HepG2 (cell line): ENCODE measurements at regions not wholly inside any gene's neighbourhood (a gene's known extent, or its start where the extent isn't known, plus 50 kb on each side); places are given as distances from the start of the nearest gene placed in this dataset.

Experiments
- AGO2 ChIP-seq: fragments of 200-400 bp; formaldehyde crosslinking; optimal IDR thresholded peaks from 2 replicates; pipeline ENCODE3; 2017; ENCODE audit warnings: mild to moderate bottlenecking, low read depth, low read length, moderate library complexity
- KLF12 ChIP-seq: sonication (generic); formaldehyde crosslinking; IDR thresholded peaks from 2 replicates; pipeline ENCODE4 v1.4.0; 2020; ENCODE audit warnings: missing genetic modification reagents, borderline replicate concordance
- MEIS2 ChIP-seq: sonication (generic); formaldehyde crosslinking; IDR thresholded peaks from 2 replicates; pipeline ENCODE4 v1.9.0; 2021; ENCODE audit warnings: mild to moderate bottlenecking, missing genetic modification reagents
- MLLT10 ChIP-seq: sonication (generic); formaldehyde crosslinking; IDR thresholded peaks from 2 replicates; pipeline ENCODE4 v1.4.0; 2020; ENCODE audit warnings: missing genetic modification reagents
- RBM22 ChIP-seq: fragments of 200-400 bp; formaldehyde crosslinking; optimal IDR thresholded peaks from 2 replicates; pipeline ENCODE3; 2017; ENCODE audit warnings: mild to moderate bottlenecking, low read length, moderate library complexity
- SATB2 ChIP-seq: sonication (generic); formaldehyde crosslinking; IDR thresholded peaks from 2 replicates; pipeline ENCODE4 v1.5.0; 2020; ENCODE audit warnings: missing genetic modification reagents
- ZFP36L2 ChIP-seq: sonication (generic); formaldehyde crosslinking; IDR thresholded peaks from 2 replicates; pipeline ENCODE4 v1.4.0; 2020; ENCODE audit warnings: missing genetic modification reagents
- TF ChIP-seq, protein P1 (sequence below): sonication (generic); formaldehyde crosslinking; IDR thresholded peaks from 2 replicates; pipeline ENCODE4 v1.8.0; 2022; ENCODE audit warnings: mild to moderate bottlenecking, missing genetic modification reagents
- TF ChIP-seq, protein P2 (sequence below): IDR thresholded peaks from 2 replicates; pipeline ENCODE4 v1.6.1; 2018; ENCODE audit warnings: missing genetic modification reagents
- TF ChIP-seq, protein P3 (sequence below): IDR thresholded peaks from 2 replicates; pipeline ENCODE4 v1.6.1; 2012; ENCODE audit warnings: inconsistent platforms
- TF ChIP-seq, protein P4 (sequence below), 2 experiments: sonication (generic) in 1 of 2; formaldehyde crosslinking in 1 of 2; IDR thresholded peaks; 2 replicates each; pipeline versions ENCODE4 v1.6.1 to v1.9.0; 2014 to 2022; ENCODE audit warnings: antibody characterized with exemption in 1 of 2, borderline replicate concordance in 1 of 2, inconsistent platforms in 1 of 2, low read depth in 1 of 2, missing genetic modification reagents in 1 of 2
- TF ChIP-seq, protein P5 (sequence below): sonication (generic); formaldehyde crosslinking; IDR thresholded peaks from 2 replicates; pipeline ENCODE4 v1.4.0; 2020; ENCODE audit warnings: mild to moderate bottlenecking, missing genetic modification reagents

DNA sequence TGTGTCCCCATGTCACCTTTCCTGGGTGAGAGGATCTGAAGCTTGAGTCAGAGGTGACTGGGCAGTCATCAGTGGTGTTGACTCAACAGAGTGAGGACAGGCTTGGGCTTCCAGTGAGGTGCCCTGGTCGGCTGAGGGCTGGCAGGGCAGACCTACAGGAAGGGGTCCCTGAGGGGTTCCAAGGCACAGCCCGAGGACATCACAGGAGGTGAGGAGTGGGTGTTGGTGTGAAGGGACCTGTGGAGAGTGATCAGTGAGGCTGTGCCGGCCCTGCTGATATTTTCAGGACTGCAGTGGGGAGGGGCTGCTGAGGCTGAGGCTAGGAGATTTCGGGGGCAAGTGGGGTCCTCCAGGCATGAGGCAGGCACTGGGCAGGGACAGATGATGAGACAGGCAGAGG is 545.5 kb downstream of the TCERG1L start (continued):
- TF ChIP-seq, protein P1, sequence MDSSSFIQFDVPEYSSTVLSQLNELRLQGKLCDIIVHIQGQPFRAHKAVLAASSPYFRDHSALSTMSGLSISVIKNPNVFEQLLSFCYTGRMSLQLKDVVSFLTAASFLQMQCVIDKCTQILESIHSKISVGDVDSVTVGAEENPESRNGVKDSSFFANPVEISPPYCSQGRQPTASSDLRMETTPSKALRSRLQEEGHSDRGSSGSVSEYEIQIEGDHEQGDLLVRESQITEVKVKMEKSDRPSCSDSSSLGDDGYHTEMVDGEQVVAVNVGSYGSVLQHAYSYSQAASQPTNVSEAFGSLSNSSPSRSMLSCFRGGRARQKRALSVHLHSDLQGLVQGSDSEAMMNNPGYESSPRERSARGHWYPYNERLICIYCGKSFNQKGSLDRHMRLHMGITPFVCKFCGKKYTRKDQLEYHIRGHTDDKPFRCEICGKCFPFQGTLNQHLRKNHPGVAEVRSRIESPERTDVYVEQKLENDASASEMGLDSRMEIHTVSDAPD (CRISPR knock-in tag) = no peak
- TF ChIP-seq MEIS2 (CRISPR knock-in tag) (no peak), AGO2 (no peak), MLLT10 (CRISPR knock-in tag) (no peak), SATB2 (CRISPR knock-in tag) (no peak), ZFP36L2 (CRISPR knock-in tag) (no peak), KLF12 (CRISPR knock-in tag) (no peak), RBM22 (no peak)
- TF ChIP-seq, protein P2, sequence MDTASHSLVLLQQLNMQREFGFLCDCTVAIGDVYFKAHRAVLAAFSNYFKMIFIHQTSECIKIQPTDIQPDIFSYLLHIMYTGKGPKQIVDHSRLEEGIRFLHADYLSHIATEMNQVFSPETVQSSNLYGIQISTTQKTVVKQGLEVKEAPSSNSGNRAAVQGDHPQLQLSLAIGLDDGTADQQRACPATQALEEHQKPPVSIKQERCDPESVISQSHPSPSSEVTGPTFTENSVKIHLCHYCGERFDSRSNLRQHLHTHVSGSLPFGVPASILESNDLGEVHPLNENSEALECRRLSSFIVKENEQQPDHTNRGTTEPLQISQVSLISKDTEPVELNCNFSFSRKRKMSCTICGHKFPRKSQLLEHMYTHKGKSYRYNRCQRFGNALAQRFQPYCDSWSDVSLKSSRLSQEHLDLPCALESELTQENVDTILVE (CRISPR knock-in tag) = no peak
- TF ChIP-seq, protein P3, sequence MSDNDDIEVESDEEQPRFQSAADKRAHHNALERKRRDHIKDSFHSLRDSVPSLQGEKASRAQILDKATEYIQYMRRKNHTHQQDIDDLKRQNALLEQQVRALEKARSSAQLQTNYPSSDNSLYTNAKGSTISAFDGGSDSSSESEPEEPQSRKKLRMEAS = no peak
- TF ChIP-seq, protein P4, sequence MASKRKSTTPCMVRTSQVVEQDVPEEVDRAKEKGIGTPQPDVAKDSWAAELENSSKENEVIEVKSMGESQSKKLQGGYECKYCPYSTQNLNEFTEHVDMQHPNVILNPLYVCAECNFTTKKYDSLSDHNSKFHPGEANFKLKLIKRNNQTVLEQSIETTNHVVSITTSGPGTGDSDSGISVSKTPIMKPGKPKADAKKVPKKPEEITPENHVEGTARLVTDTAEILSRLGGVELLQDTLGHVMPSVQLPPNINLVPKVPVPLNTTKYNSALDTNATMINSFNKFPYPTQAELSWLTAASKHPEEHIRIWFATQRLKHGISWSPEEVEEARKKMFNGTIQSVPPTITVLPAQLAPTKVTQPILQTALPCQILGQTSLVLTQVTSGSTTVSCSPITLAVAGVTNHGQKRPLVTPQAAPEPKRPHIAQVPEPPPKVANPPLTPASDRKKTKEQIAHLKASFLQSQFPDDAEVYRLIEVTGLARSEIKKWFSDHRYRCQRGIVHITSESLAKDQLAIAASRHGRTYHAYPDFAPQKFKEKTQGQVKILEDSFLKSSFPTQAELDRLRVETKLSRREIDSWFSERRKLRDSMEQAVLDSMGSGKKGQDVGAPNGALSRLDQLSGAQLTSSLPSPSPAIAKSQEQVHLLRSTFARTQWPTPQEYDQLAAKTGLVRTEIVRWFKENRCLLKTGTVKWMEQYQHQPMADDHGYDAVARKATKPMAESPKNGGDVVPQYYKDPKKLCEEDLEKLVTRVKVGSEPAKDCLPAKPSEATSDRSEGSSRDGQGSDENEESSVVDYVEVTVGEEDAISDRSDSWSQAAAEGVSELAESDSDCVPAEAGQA (IDR thresholded peaks at IDR 0.05; ENCODE audit: low read depth) = no peak
- TF ChIP-seq, protein P4 (CRISPR knock-in tag; IDR thresholded peaks at IDR 0.05; ENCODE audit: borderline replicate concordance) = no peak
- TF ChIP-seq, protein P5, sequence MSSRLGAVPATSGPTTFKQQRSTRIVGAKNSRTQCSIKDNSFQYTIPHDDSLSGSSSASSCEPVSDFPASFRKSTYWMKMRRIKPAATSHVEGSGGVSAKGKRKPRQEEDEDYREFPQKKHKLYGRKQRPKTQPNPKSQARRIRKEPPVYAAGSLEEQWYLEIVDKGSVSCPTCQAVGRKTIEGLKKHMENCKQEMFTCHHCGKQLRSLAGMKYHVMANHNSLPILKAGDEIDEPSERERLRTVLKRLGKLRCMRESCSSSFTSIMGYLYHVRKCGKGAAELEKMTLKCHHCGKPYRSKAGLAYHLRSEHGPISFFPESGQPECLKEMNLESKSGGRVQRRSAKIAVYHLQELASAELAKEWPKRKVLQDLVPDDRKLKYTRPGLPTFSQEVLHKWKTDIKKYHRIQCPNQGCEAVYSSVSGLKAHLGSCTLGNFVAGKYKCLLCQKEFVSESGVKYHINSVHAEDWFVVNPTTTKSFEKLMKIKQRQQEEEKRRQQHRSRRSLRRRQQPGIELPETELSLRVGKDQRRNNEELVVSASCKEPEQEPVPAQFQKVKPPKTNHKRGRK = no peak
